T-helper 2 cell treated with Interferon-gamma antibody and Interleukin-4, amounts not matched to agents 5 μg/mL and 100 μg/mL, for 36 hours (primary cell): ENCODE measurements at regions not wholly inside any gene's neighbourhood (a gene's known extent, or its start where the extent isn't known, plus 50 kb on each side); places are given as distances from the start of the nearest gene placed in this dataset.

ENCODE experiments used
- DNase-seq: peaks from one replicate; pipeline ENCODE4 v3.0.0; 2021; ENCODE audit warnings: low spot score
- H3K27ac Mint-ChIP-seq: one replicate; pipeline ENCODE4 v1.8.0; 2021; ENCODE audit warnings: mild to moderate bottlenecking, mixed read lengths
- H3K27me3 Mint-ChIP-seq: one replicate; pipeline ENCODE4 v1.8.0; 2021; ENCODE audit warnings: low read depth, mixed read lengths
- H3K36me3 Mint-ChIP-seq: one replicate; pipeline ENCODE4 v1.8.0; 2021; ENCODE audit warnings: low read depth, mixed read lengths
- H3K4me1 Mint-ChIP-seq: one replicate; pipeline ENCODE4 v1.8.0; 2021; ENCODE audit warnings: low read depth, mixed read lengths
- H3K4me3 Mint-ChIP-seq: one replicate; pipeline ENCODE4 v1.8.0; 2022; ENCODE audit warnings: mild to moderate bottlenecking, moderate library complexity, mixed read lengths
- H3K9me3 Mint-ChIP-seq: one replicate; pipeline ENCODE4 v1.8.0; 2021; ENCODE audit warnings: mixed read lengths

DNA sequence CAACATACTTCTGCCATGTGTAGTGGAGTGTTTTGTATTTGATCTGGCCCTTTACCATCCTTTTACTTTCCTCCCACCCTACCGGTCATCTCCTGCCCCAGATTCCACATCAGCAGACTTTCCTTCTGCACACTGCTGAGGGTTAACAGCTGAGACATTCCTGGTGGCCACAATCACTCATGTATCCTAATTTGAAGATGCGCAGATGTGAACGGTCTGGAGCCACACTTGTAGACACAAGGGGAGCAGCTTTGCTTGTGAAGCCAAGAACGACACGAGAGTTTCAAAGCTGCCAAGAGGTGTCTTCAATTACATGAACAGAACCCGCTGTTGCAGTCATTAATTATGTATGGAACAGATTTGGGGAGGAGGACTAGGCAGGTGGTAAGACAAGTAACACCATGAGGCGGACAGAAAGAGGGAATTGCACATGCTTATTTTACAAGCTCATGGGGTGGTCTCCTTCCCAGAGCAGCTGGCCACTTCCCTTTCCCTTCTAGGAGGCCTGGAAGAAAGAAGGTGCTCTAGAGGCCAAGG is 260.7 kb upstream of the KLHL29 start:
- H3K27ac Mint-ChIP-seq: no peak overlapping the region
- no peaks in the 10 kb centered on the region for H3K4me1 Mint-ChIP-seq
- H3K9me3 Mint-ChIP-seq: no peaks in the 10 kb centered on the region
- no peak for DNase-seq
- no peak overlapping the region for H3K4me3 Mint-ChIP-seq
- no peaks in the 10 kb centered on the region for H3K27me3 Mint-ChIP-seq
- no peaks in the 10 kb centered on the region for H3K36me3 Mint-ChIP-seq

DNA sequence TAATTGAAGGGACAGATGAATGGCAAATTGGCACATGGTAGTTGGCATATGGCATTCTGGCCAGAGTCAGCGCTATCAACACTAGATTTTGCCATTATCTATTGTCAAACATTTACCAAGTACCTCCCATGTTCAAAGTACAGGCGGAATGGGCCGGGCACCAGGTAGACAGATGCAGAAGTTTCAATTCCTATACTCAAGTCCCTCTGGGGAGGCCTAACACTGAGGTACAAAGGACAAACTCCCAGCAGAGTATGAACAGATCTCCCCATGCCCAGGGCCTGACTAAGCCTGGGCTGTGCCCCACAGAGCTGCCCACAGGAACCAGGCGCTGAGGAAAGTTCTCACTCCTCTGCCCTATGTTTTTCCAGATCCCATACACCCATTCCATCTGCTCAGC is 257.5 kb upstream of the KLHL29 start:
- H3K27me3 Mint-ChIP-seq: no peaks in the 10 kb centered on the region
- H3K36me3 Mint-ChIP-seq: no peaks in the 10 kb centered on the region
- no peak overlapping the region for H3K4me3 Mint-ChIP-seq
- H3K27ac Mint-ChIP-seq: no peak overlapping the region
- no peaks in the 10 kb centered on the region for H3K4me1 Mint-ChIP-seq
- H3K9me3 Mint-ChIP-seq: peaks cover 2% of the 10 kb centered on the region
- DNase-seq: no peak

- no peak for DNase-seq
- no peak overlapping the region for H3K27ac Mint-ChIP-seq
- H3K36me3 Mint-ChIP-seq: no peaks in the 10 kb centered on the region
- H3K27me3 Mint-ChIP-seq: no peaks in the 10 kb centered on the region
- H3K4me1 Mint-ChIP-seq: no peaks in the 10 kb centered on the region
- no peak overlapping the region for H3K4me3 Mint-ChIP-seq
- peaks cover 6% of the 10 kb centered on the region for H3K9me3 Mint-ChIP-seq
These were observed 256.2 kb upstream of the KLHL29 start for GRCh38 chr2:23128684-23129292.

GRCh38 chr2:23131066-23131575 is 253.9 kb upstream of the KLHL29 start:
- no peak for DNase-seq
- no peaks in the 10 kb centered on the region for H3K36me3 Mint-ChIP-seq
- H3K27me3 Mint-ChIP-seq: no peaks in the 10 kb centered on the region
- H3K9me3 Mint-ChIP-seq: peaks cover 6% of the 10 kb centered on the region
- H3K27ac Mint-ChIP-seq: no peak overlapping the region
- H3K4me1 Mint-ChIP-seq: no peaks in the 10 kb centered on the region
- no peak overlapping the region for H3K4me3 Mint-ChIP-seq

GRCh38 chr2:23132000-23132399 is 253.0 kb upstream of the KLHL29 start:
- no peaks in the 10 kb centered on the region for H3K4me1 Mint-ChIP-seq
- DNase-seq: no peak
- H3K9me3 Mint-ChIP-seq: peaks cover 6% of the 10 kb centered on the region
- no peaks in the 10 kb centered on the region for H3K36me3 Mint-ChIP-seq
- H3K27ac Mint-ChIP-seq: no peak overlapping the region
- H3K4me3 Mint-ChIP-seq: no peak overlapping the region
- no peaks in the 10 kb centered on the region for H3K27me3 Mint-ChIP-seq

GRCh38 chr2:23132823-23133595 is 252.0 kb upstream of the KLHL29 start:
- H3K27ac Mint-ChIP-seq: no peak overlapping the region
- H3K9me3 Mint-ChIP-seq: peaks cover 6% of the 10 kb centered on the region
- no peaks in the 10 kb centered on the region for H3K36me3 Mint-ChIP-seq
- no peak for DNase-seq
- no peaks in the 10 kb centered on the region for H3K4me1 Mint-ChIP-seq
- no peak overlapping the region for H3K4me3 Mint-ChIP-seq
- no peaks in the 10 kb centered on the region for H3K27me3 Mint-ChIP-seq

- no peaks in the 10 kb centered on the region for H3K36me3 Mint-ChIP-seq
- H3K4me3 Mint-ChIP-seq: no peak overlapping the region
- peaks cover 6% of the 10 kb centered on the region for H3K9me3 Mint-ChIP-seq
- DNase-seq: no peak
- H3K27me3 Mint-ChIP-seq: no peaks in the 10 kb centered on the region
- no peak overlapping the region for H3K27ac Mint-ChIP-seq
- no peaks in the 10 kb centered on the region for H3K4me1 Mint-ChIP-seq
These were observed 250.3 kb upstream of the KLHL29 start for GRCh38 chr2:23134726-23135125.

DNA sequence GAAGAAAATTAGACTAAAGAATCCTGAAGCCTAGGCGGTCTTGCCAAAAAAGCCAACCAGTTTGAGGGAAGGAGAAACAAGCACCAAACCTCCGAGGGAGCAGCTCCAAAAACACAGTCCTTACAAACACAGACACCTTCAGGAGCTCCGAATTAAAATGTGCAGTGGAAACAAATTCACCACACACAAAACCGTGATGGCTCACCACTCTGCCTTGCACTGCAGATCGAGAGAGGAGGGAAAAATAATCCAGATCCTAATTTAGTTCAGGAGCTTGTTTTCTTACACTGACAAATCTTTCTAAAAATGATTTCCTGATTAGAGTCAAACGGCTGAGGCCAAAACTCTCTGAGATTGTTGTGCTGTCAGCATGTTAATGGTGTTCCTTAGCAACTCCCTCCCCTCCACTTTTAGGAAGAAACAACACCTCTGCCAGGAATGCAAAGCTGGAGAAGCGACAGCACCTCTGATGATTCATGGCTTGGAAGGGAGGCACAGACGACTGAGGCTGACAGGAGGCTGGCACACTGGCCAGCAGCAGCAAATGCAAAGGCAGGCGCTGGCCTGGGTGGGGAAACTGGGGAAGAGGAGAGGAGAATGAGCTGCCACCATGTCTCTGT is 249.4 kb upstream of the KLHL29 start:
- Mint-ChIP-seq H3K9me3 (peaks cover 6% of the 10 kb centered on the region), H3K4me3 (no peak overlapping the region), H3K27me3 (no peaks in the 10 kb centered on the region), H3K36me3 (no peaks in the 10 kb centered on the region), H3K27ac (no peak overlapping the region), H3K4me1 (no peaks in the 10 kb centered on the region)
- no peak for DNase-seq

- Mint-ChIP-seq H3K36me3 (no peaks in the 10 kb centered on the region), H3K27me3 (no peaks in the 10 kb centered on the region), H3K4me3 (no peak overlapping the region), H3K27ac (no peak overlapping the region), H3K4me1 (no peaks in the 10 kb centered on the region), H3K9me3 (peaks cover 6% of the 10 kb centered on the region)
- no peak for DNase-seq
These were observed 247.8 kb upstream of the KLHL29 start for GRCh38 chr2:23137166-23137565.

DNA sequence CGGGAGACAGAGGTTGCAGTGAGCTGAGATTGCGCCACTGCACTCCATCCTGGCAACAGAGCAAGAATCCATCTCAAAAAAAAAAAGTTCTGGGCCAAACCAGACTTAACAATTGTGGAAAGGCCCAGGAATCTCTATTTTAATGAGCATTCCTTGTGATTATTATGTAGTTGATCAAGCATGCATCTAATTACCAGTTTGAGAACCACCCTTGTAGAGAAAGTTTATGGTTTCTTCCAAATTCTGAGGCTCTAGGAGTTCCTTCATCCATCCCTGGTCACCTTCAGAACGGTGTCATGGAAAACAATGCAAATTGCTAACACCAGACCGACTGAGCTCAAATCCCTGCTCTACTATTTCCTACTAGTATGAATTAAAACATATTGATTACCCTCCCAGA is 246.3 kb upstream of the KLHL29 start:
- H3K9me3 Mint-ChIP-seq: no peaks in the 10 kb centered on the region
- H3K4me3 Mint-ChIP-seq: no peak overlapping the region
- H3K4me1 Mint-ChIP-seq: no peaks in the 10 kb centered on the region
- H3K27ac Mint-ChIP-seq: no peak overlapping the region
- no peaks in the 10 kb centered on the region for H3K36me3 Mint-ChIP-seq
- no peaks in the 10 kb centered on the region for H3K27me3 Mint-ChIP-seq
- DNase-seq: no peak

DNA sequence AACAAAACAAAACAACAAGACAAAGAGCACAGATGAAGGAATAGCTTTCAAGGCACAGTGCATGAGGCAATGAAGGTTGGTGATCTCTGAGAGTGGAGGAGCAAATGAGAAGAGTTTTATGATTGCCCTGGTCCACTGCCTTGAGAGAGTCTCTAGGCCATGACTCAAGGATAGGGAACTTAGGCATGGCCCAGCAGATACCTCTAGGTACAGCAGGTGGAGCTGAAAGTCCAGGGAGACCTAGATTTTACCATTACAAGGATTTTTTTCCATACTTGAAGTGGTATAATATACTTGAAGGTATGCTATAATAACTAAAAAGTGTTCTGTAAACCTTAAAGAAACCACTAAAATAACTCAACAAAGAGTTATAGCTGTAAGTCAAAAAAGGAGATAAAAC is 239.5 kb upstream of the KLHL29 start:
- H3K4me1 Mint-ChIP-seq: no peaks in the 10 kb centered on the region
- no peak overlapping the region for H3K4me3 Mint-ChIP-seq
- no peak for DNase-seq
- no peaks in the 10 kb centered on the region for H3K36me3 Mint-ChIP-seq
- no peaks in the 10 kb centered on the region for H3K9me3 Mint-ChIP-seq
- H3K27me3 Mint-ChIP-seq: no peaks in the 10 kb centered on the region
- H3K27ac Mint-ChIP-seq: no peak overlapping the region

GRCh38 chr2:23146011-23146410 is 239.0 kb upstream of the KLHL29 start:
- no peaks in the 10 kb centered on the region for H3K36me3 Mint-ChIP-seq

DNA sequence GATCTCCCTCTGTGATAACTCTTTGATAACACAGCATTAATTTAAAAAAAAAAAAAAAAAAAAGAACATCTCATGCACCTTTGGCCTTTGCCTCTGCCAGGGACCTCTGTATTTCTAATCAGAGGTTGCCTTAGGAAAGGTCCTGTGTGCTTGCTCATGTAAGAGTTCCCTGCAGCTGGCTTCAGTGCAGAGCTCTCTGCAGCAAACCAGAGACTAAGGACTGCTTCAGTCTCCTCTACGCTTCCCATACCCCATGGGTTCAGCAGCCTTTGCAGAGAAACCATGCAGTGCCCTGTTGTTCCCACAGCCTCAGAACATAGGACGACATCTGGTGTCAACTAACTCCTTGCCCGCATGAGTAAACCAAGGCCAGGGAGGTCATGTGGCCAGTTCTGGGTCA is 236.6 kb upstream of the KLHL29 start:
- H3K9me3 Mint-ChIP-seq: no peaks in the 10 kb centered on the region
- H3K27me3 Mint-ChIP-seq: no peaks in the 10 kb centered on the region
- no peak overlapping the region for H3K27ac Mint-ChIP-seq
- H3K36me3 Mint-ChIP-seq: no peaks in the 10 kb centered on the region
- H3K4me3 Mint-ChIP-seq: no peak overlapping the region
- no peak for DNase-seq
- no peaks in the 10 kb centered on the region for H3K4me1 Mint-ChIP-seq

More at GRCh38 chr2:23146011-23146410, 239.0 kb upstream of the KLHL29 start:
- no peaks in the 10 kb centered on the region for H3K4me1 Mint-ChIP-seq
- H3K27me3 Mint-ChIP-seq: no peaks in the 10 kb centered on the region
- no peak for DNase-seq
- H3K27ac Mint-ChIP-seq: no peak overlapping the region
- no peak overlapping the region for H3K4me3 Mint-ChIP-seq
- H3K9me3 Mint-ChIP-seq: no peaks in the 10 kb centered on the region

DNA sequence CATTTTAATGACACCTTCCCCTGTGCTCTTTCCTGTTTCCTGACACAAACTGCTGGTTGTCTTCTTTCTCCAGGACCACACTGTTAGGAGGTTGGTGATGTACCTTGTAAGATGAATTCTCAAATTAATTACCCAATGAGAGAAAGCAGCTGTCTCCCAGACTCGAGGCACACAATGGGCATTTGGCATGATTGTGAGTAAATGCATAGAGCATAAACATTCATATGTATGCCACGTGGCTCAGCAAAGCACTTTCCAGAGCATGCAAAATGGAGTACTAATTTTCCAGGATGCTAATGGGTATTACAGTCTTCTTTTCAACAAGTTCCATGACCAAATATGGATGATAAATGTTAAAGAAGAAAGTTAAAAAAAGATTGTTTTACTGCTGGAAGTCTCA is 235.2 kb upstream of the KLHL29 start:
- DNase-seq: no peak
- H3K27me3 Mint-ChIP-seq: no peaks in the 10 kb centered on the region
- H3K4me1 Mint-ChIP-seq: no peaks in the 10 kb centered on the region
- H3K9me3 Mint-ChIP-seq: no peaks in the 10 kb centered on the region
- H3K36me3 Mint-ChIP-seq: no peaks in the 10 kb centered on the region
- H3K4me3 Mint-ChIP-seq: no peak overlapping the region
- H3K27ac Mint-ChIP-seq: no peak overlapping the region
